NCI-H1092 treated with DMSO at 0.1 percent for 48 hours (cell line): ENCODE measurements at regions not wholly inside any gene's neighbourhood (a gene's known extent, or its start where the extent isn't known, plus 50 kb on each side); places are given as distances from the start of the nearest gene placed in this dataset.

Experiments used
- DNase-seq: peaks from one replicate; lab custom pipeline; 2025; lab: John Stamatoyannopoulos, UW

DNA sequence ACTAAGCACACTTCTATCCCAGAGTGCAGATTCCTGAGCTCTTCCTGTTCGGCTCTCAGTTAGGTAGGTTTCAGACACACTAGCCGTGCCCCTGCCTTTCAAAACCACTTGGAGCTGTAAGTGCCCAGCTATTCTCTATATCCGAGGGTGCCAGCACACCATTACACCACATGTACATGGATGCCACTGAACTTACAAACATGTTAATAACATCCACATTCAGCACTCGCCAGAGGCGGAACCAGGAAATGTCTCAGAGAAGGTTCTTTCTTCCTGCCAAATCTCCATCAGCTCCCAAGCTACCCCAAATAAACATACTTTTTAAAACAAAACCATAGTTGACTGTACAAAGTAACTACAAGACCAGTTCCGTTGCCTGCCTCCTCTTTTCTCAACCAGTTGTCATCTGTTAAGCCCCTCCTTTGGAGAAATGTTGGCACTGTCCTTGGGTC lies 78.4 kb upstream of the CTTNBP2NL start:
- DNase-seq = no peak

DNA sequence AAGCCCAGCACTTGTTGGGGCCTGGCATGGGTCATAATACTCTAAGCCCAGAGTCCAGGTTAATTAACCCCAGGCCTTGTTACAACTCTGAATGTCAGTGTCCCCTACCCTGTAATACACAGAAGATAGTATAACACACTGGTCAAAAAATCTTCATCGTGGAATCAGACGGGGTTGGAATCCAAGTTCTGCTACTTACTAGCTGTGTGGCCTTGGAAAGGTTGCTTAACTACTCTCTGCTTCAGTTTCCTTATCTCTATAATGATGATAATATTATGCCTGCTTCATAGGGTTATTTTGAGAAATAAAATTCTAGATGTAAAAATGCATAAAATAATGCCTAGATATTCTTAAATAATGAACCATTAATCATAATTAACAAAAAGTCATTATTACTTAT lies 77.8 kb upstream of the CTTNBP2NL start:
- no peak for DNase-seq

DNA sequence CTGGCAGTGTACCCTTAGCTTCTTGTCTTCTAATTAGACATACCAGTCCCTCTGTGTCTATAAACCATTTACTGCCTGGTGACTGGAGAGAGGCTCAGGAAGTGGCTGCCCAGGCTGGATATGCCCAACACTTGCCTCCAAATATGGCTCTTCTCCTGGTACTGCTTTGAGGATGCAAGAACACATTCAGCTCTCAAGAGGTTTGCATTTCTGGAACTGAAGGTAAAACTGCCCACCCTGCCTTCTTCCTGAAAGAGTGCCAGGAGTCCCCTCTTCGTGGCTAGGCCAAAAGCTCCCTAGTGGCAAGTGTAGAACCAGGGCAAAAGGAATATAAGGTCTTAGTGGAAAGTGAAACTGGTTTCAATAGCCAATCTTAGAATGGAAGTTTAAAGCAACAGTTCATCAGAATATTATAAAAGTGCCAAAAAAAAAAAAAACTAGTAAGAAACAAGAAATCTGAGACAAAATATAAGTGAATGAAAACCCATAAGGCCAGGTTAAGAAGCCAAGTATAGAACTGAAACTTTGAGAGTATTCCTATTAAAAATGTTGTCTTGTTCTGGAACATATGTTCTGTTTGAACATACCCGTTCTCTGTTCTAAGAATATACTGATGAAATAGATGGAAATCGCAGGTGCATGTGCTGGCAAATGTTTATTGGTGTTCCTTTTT lies 77.2 kb upstream of the CTTNBP2NL start:
- no peak for DNase-seq

DNA sequence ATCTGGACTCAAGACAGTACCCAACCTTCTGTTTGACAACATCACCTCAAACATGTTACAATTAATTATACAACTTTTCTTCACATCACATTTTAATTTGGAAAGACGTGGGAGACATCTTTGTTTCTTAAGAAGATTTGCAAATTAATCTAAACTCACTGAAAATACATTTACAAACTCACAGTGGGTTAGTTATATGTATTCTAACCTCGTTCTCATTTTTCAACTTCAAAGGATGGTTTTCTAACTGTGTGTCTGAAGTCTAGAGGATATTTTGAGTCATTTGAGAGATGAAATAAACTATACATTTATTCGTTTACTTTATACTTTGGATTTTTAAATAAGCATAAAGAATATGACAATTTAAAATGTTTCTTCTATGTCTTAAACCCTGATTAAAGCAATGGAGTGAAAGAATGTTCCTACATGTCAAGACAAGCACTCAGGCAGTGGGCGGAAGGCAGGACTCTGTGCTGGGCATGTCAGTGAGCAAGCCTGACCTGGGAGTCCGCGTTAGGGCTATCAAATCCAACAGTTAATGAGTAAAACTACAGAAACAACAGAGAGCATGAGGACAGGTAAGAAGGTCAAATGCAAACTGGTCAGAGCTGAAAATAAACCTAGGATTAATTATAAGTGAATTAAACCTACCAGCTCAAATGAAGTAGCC lies 76.5 kb upstream of the CTTNBP2NL start:
- no peak for DNase-seq

DNA sequence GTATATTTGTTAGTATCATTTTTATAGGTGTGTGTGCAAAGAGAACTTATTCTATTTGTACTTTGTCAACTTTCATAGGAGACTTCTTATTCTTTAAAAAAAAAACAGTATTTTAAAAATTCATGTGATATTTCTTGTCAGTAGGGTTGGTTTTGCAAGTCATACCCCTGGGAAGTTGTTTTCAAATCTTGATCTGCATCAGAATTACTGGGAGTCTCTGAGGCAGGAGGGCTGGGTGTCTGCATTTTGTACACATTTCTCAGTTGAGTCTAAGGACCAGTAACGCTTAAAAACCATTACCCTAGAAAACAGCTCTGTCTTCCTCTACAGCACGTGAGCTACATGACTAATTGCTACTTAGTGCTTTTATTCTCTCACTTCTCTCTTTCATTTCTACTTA lies 76.0 kb upstream of the CTTNBP2NL start:
- no peak for DNase-seq

DNA sequence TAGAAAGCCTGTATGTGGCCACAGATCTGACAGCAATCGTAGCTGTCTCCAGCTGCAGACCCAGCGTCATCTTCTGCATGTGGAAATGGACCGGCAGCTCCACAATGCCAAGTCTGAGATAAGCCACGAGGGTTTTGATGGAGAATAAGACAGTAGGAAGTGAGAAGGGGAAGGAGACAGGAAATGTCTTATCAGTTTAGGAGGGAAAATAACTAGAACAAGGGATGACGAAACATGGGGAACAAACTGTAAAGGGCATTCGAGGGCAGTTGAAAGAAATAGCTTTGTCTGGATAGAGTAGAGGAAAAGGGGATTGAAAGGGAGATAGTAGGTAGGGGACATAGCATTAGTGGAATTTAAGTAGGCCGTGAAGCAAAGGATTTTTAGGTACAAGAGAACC lies 74.0 kb upstream of the CTTNBP2NL start:
- no peak for DNase-seq

DNA sequence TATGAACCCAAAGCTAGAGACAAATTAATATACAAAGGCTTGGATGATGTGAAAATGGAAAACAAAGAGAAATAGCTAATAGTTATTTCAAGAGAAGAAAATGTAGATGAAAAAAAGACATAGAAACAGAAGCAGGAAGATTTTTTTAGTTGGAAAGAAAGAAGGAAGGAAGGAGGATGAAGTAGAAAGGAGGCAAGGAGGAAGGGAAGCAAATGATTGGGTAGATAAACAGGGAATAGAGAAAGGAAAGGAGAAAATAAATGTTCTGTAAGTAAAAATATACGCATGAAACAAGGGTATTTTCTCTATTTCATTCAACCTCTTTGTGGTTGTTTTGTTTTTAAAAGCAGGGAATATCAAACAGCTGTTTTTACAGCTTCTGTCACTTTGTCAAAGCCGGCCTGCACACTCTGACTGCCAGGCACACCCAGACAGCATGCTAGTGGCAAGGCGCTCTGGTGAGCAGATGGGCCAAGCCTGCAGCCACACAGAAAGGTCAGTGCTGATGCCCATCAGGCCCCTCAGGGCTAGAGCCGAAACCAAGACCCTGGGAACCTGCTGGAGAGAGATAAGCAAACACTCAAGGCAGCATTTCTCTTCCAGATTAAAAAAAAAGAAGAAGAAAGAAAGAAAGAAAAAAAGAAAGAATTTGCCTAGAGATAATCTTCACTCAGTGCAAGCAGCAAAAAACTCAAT lies 72.9 kb upstream of the CTTNBP2NL start:
- DNase-seq = no peak

DNA sequence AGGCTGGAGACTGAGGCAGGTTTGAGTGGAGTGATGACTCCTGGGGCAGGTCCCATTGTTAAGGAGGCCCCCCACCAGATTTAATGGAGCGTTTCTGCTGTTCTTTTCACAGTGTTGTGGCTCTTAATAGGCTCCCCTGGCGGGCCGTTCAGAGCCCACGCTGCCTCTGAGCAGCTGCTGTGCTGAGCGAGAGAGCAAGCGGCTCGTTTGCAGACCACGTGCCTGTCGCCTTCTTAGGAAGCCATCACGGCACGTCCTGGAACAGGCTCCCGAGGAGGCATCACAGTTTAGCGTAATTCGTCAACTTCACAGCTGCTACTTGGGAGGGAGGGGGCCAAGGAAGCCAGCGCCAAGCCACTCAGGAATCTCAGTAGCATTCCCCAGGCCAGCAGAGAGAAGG lies 70.5 kb upstream of the CTTNBP2NL start:
- DNase-seq = peak; percentile 9

DNA sequence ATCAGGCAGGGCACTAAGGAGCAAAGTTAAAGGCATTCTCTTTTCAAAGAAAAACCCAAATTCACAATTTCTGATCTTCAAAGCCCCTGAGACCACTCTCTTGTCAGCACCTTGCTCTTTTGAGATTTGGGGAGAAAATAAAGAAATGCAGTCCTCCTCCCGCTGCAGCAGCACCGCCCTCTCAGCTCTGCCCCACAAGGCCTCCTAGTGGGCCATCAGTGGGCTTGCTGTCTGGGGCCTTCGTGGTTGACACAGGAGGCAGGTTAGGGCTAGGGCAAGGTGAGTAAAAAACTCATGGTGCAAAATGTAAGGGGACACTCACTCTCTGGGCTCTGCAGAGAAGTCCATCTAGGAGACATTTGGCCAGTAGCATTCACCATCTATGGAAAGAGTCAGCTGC lies 67.4 kb upstream of the CTTNBP2NL start:
- no peak for DNase-seq

DNA sequence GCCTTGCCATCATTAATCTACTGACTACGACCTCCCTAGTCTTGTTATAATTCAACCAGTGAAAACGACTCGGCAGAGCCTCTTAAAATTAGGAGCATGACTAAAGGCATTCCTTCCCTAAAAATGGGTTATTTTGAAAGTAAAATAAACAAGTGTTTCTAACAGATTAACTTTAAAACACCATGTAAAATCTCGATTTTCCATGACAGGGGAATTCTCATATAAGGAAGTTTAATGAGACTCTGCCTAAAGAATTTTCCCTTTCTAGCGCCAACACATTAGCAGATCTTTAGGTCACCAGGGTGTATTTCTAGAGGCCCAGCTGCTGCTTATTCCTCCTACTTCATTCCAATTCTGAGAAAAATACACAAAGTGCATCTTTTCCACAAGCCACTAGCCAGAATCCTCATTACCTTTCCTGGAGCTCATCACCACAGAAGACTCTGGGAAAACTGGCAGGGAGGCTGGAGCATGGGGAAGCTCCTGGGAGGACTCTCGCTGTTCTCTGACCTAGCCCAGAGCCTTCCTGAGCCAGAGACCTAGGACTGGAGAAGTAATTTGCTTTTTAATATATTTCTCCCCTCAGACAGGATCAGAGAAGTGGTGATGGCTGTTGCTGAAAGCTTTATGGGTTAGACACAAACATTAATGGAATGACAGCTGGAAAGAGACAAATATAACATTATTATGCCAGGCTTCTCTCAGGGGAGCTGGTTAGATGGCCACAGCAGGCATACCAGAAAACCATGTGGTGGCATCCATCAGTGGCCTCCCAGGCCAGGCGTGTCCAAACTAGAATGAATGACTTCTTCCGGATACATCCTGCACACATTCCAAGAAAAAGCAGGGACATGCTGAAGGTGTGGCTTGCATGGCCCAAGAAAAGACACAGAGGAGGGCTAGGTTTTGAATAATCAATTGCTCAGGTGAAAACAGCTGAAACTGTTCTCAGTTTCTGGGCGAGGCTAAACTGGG lies 63.6 kb upstream of the CTTNBP2NL start:
- no peak for DNase-seq

DNA sequence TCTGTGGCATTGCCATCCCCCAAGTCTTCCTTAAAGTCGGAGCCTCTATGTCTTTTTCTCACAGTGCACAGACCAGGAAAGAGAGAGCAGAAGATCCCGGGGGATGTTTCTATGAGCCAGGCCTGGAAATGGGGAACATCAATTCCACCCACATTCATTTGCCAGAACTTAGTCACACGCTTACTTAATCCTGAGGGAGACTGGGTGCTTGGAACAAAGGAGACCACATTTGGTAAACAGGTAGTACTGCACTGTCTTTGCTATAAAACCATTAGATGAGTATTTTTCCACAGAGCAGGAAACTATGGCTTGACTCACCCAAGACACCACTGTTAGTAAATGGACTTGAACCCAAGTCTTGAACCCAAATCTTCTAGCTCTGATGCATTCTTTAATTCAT lies 60.7 kb upstream of the CTTNBP2NL start:
- DNase-seq = no peak

DNA sequence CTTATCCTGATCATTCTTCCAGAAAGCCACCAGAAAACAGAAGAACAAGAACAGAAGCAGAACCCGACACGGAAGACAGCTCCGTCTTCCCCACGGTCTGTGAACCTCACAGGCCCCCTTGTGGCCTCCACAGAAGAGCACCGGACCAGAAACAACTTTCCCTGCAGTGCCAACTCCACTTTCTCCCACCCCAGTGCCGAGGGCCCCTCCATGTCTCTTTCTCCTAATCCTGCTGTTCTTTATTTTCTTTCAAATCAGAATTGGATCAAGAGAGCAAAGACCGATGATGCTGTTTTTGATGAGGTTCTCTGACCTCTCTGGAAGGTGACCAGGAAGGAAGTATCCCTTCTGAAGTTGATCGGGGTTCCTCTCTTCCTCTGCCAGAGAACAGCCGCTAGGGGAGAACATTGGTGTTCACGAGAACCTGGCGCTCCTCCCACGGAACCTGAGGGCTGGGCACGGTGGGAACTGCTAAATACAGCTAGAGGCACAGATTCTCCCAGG lies 58.9 kb upstream of the CTTNBP2NL start:
- peak; percentile 40 for DNase-seq

DNA sequence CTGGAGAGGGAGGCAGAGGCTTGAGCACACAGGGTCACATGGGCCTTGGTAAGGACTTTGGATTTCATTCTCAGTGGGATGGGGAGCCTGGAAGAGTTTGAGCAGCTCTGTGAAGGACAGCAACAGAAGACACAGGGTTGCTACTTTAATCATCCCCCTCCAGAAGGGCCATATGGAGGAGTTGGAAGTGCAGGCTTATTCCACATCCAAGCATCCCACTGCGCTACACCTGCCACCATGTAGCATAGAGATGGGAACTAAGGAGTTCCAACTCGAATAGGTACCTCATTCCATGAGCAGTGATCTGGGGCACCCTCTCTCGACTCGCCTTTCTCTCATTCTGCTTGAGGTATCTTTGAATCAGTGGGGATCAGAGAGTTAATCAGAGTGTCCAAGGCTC lies 54.0 kb upstream of the CTTNBP2NL start:
- no peak for DNase-seq

DNA sequence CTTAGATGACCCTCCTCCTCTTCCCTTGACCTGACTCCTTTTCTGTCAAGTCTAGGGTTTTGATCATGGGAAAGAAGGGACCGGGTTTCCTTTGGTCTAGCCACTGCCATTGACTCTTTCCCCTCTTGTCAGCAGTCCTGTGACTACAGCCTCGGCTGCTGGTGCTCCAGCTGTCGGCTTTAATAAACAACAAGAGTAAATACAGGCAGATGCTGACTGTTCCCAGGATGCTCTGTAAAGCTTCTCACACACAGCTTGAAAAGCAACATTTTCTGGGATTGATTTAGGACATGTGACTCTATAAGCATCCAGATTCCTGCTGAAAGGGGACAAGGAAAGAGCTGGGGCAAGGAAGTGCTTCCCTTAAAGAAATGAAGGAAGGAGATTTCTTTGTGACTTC lies 53.5 kb upstream of the CTTNBP2NL start:
- DNase-seq = no peak

DNA sequence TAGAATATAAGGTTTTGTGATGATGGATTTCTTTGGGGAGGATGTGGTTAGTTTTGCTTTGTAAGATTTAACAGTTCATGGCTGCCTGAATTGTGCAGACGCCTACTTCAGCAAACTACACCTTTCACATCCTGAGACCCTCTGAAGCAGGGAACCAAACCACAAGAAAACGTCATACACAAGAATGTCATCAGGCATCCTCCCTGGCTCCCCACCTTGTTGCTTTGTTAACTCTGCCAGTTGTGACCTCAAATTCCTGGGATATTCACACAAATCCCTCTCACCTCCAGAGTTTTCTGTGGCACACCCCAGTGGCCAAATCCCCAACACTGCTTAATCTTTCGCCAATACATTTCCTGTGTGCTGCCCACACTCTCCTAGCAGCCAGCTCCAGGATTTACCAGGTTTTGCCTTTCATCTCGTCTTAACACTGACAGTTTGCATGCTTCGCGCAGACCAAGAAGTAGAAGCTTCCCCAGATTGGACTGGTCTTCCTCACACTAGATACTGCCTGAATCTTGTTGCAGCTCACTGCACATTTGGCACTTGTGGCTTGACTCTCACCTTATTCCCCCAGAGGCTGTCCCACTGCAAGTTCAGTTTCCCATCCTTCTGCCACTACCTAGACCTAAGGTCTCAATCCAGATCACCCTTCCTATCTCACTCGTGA lies 51.1 kb upstream of the CTTNBP2NL start:
- DNase-seq = no peak
